Trophoblast cell (in vitro differentiated cells and primary cell): ENCODE measurements at regions not wholly inside any gene's neighbourhood (a gene's known extent, or its start where the extent isn't known, plus 50 kb on each side); places are given as distances from the start of the nearest gene placed in this dataset.

Experiments used
- DNase-seq, 2 donors: peaks; one replicate each; pipeline ENCODE4 v3.0.0-alpha.2; 2016
- H2AFZ ChIP-seq: 2 replicates; pipeline ENCODE4 v1.6.1; 2013; ENCODE audit warnings: low read length, moderate library complexity, mild to moderate bottlenecking; ENCODE audit not compliant: insufficient read depth, poor library complexity
- H2AK5ac ChIP-seq: 2 replicates; pipeline ENCODE4 v1.6.1; 2013; ENCODE audit warnings: mild to moderate bottlenecking, low read length
- H2BK120ac ChIP-seq: 2 replicates; pipeline ENCODE4 v1.6.1; 2013; ENCODE audit warnings: low read length, mild to moderate bottlenecking, moderate library complexity; ENCODE audit not compliant: insufficient read depth, poor library complexity
- H2BK12ac ChIP-seq: 2 replicates; pipeline ENCODE4 v1.6.1; 2013; ENCODE audit warnings: mild to moderate bottlenecking, low read length, moderate library complexity
- H2BK5ac ChIP-seq: 2 replicates; pipeline ENCODE4 v1.6.1; 2013; ENCODE audit warnings: low read length, low read depth, moderate library complexity, mild to moderate bottlenecking; ENCODE audit not compliant: poor library complexity
- H3K14ac ChIP-seq: 2 replicates; pipeline ENCODE4 v1.6.1; 2013; ENCODE audit warnings: mild to moderate bottlenecking, low read length
- H3K18ac ChIP-seq: 2 replicates; pipeline ENCODE4 v1.6.1; 2013; ENCODE audit warnings: mild to moderate bottlenecking, low read length
- H3K23ac ChIP-seq: 2 replicates; pipeline ENCODE4 v1.6.1; 2013; ENCODE audit warnings: low read length
- H3K27ac ChIP-seq: 2 replicates; pipeline ENCODE4 v1.5.1; 2013; ENCODE audit warnings: low read depth, mild to moderate bottlenecking, inconsistent platforms, low read length, moderate library complexity
- H3K27me3 ChIP-seq: 2 replicates; pipeline ENCODE4 v1.6.1; 2013; ENCODE audit warnings: inconsistent platforms, mild to moderate bottlenecking, low read length, moderate library complexity; ENCODE audit not compliant: insufficient read depth
- H3K36me3 ChIP-seq, 2 experiments: 1 replicate in 1 of 2; 2 replicates in 1 of 2; pipeline ENCODE4 v1.6.1; 2013; ENCODE audit warnings: low read length in 2 of 2, mild to moderate bottlenecking in 2 of 2, moderate library complexity in 1 of 2; ENCODE audit not compliant: insufficient read depth in 2 of 2, control insufficient read depth in 1 of 2
- H3K4ac ChIP-seq: 2 replicates; pipeline ENCODE4 v1.6.1; 2013; ENCODE audit warnings: low read depth, mild to moderate bottlenecking, low read length, moderate library complexity
- H3K4me1 ChIP-seq, 2 experiments: 1 replicate in 1 of 2; 2 replicates in 1 of 2; pipeline ENCODE4 v1.6.1; 2013; ENCODE audit warnings: low read length in 2 of 2, mild to moderate bottlenecking in 2 of 2, moderate library complexity in 1 of 2; ENCODE audit not compliant: insufficient read depth in 2 of 2, control insufficient read depth in 1 of 2
- H3K4me2 ChIP-seq: 2 replicates; pipeline ENCODE4 v1.6.1; 2013; ENCODE audit warnings: inconsistent platforms, mild to moderate bottlenecking, low read length, moderate library complexity
- H3K4me3 ChIP-seq: 2 replicates; pipeline ENCODE4 v1.5.1; 2013; ENCODE audit warnings: mild to moderate bottlenecking, low read depth, low read length, inconsistent platforms
- H3K79me1 ChIP-seq: one replicate; pipeline ENCODE4 v1.6.1; 2013; ENCODE audit warnings: low read length
- H3K79me2 ChIP-seq: 2 replicates; pipeline ENCODE4 v1.6.1; 2013; ENCODE audit warnings: low read length, mild to moderate bottlenecking; ENCODE audit not compliant: control insufficient read depth, insufficient read depth, poor library complexity
- H3K9ac ChIP-seq: 2 replicates; pipeline ENCODE4 v1.6.1; 2013; ENCODE audit warnings: mild to moderate bottlenecking, low read length
- H3K9me3 ChIP-seq: 2 replicates; pipeline ENCODE4 v1.6.1; 2013; ENCODE audit warnings: low read depth, mild to moderate bottlenecking, control low read depth, inconsistent platforms, low read length; ENCODE audit not compliant: insufficient read depth
- H4K12ac ChIP-seq: 2 replicates; pipeline ENCODE4 v1.6.1; 2013; ENCODE audit warnings: low read depth, mild to moderate bottlenecking, low read length, moderate library complexity
- H4K8ac ChIP-seq: 2 replicates; pipeline ENCODE4 v1.6.1; 2013; ENCODE audit warnings: low read depth, mild to moderate bottlenecking, low read length, moderate library complexity
- H4K91ac ChIP-seq: one replicate; pipeline ENCODE4 v1.6.1; 2013; ENCODE audit warnings: low read depth, mild to moderate bottlenecking, low read length, moderate library complexity
- WGBS: extraction: QIAGEN DNeasy Blood & Tissue Kit; methylation state at CpG from one replicate; pipeline ENCODE4 v1.1.7; 2013; ENCODE audit warnings: missing lambda C conversion rate; ENCODE audit not compliant: insufficient read length, insufficient coverage; ENCODE audit errors: extremely low coverage; 5-methylcytosine and 5-hydroxymethylcytosine counted together

DNA sequence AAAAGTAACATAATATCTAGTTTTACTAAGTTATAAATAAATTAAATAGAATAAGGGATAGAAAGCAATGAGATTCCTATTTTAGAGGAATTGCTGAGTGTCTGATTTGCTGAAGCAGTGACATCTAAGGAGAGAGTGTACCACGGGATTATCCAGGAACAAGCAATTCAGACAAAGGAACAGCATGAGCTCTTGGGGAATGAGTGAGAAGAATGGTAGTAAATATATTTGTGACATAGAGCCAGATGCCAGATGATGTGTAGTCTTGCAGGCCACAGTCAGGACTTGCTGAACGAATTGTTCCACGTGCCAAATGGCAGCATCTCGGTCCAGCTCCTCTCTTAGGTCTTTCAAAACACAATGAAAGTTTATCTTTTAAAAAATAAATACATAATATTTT is 339.2 kb downstream of the TENT5A start:
- WGBS, result no CpG with 5 or more reads among the region's 4 CpGs
- Histone ChIP-seq H3K36me3 (no peaks in the 10 kb centered on the region), H3K79me1 (no peaks in the 10 kb centered on the region)

GRCh38 chr6:81401970-81402690 is 350.4 kb downstream of the TENT5A start:
- no peak overlapping the region for H3K18ac ChIP-seq
- no peak overlapping the region for H3K23ac ChIP-seq
- H3K36me3 ChIP-seq, result no peaks in the 10 kb centered on the region
- H3K4me3 ChIP-seq, result no peak overlapping the region
- H4K8ac ChIP-seq, result no peak overlapping the region
- H4K91ac ChIP-seq, result no peak overlapping the region
- no peak overlapping the region for H3K4me2 ChIP-seq
- H2AFZ ChIP-seq, result no peak overlapping the region
- H4K12ac ChIP-seq, result no peak overlapping the region
- no peaks in the 10 kb centered on the region for H3K27me3 ChIP-seq
- H3K9ac ChIP-seq, result no peak overlapping the region
- WGBS, result no CpG with 5 or more reads among the region's 3 CpGs
- H2BK12ac ChIP-seq, result no peak overlapping the region
- no peak for DNase-seq
- no peaks in the 10 kb centered on the region for H3K79me1 ChIP-seq
- no peak overlapping the region for H2AK5ac ChIP-seq
- no peak overlapping the region for H3K14ac ChIP-seq
- no peaks in the 10 kb centered on the region for H3K79me2 ChIP-seq
- no peak overlapping the region for H2BK5ac ChIP-seq
- H3K4ac ChIP-seq, result no peak overlapping the region
- no peak overlapping the region for H2BK120ac ChIP-seq
- no peaks in the 10 kb centered on the region for H3K9me3 ChIP-seq
- no peak overlapping the region for H3K27ac ChIP-seq
- no peaks in the 10 kb centered on the region for H3K4me1 ChIP-seq

More for the DNA sequence above, 339.2 kb downstream of the TENT5A start:
- Histone ChIP-seq H3K4me2 (no peak overlapping the region), H4K12ac (no peak overlapping the region), H3K23ac (no peak overlapping the region), H3K79me2 (no peaks in the 10 kb centered on the region), H3K9me3 (no peaks in the 10 kb centered on the region), H3K4ac (no peak overlapping the region), H2BK12ac (no peak overlapping the region), H2AFZ (no peak overlapping the region), H2AK5ac (no peak overlapping the region), H4K8ac (no peak overlapping the region), H4K91ac (no peak overlapping the region), H2BK5ac (no peak overlapping the region), H3K27ac (no peak overlapping the region), H3K4me3 (no peak overlapping the region), H3K4me1 (no peaks in the 10 kb centered on the region), H2BK120ac (no peak overlapping the region), H3K14ac (no peak overlapping the region), H3K18ac (no peak overlapping the region), H3K9ac (no peak overlapping the region), H3K27me3 (no peaks in the 10 kb centered on the region)
- DNase-seq, result no peak

GRCh38 chr6:81396916-81397315 is 355.6 kb downstream of the TENT5A start:
- no peak overlapping the region for H4K12ac ChIP-seq
- H3K27ac ChIP-seq, result no peak overlapping the region
- no peaks in the 10 kb centered on the region for H3K36me3 ChIP-seq
- no peak for DNase-seq
- H3K9me3 ChIP-seq, result peaks cover 5% of the 10 kb centered on the region
- no peak overlapping the region for H3K23ac ChIP-seq
- H3K27me3 ChIP-seq, result no peaks in the 10 kb centered on the region
- no peak overlapping the region for H3K14ac ChIP-seq
- no peaks in the 10 kb centered on the region for H3K79me1 ChIP-seq
- no peak overlapping the region for H2AFZ ChIP-seq
- no peak overlapping the region for H3K18ac ChIP-seq
- H2BK5ac ChIP-seq, result no peak overlapping the region
- no peak overlapping the region for H3K4me3 ChIP-seq
- H3K4me1 ChIP-seq, result no peaks in the 10 kb centered on the region
- H3K4me2 ChIP-seq, result no peak overlapping the region
- no peak overlapping the region for H2BK120ac ChIP-seq
- no peak overlapping the region for H2BK12ac ChIP-seq
- H2AK5ac ChIP-seq, result no peak overlapping the region
- H4K8ac ChIP-seq, result no peak overlapping the region
- no peaks in the 10 kb centered on the region for H3K79me2 ChIP-seq
- H3K9ac ChIP-seq, result no peak overlapping the region
- H4K91ac ChIP-seq, result no peak overlapping the region
- no CpG with 5 or more reads among the region's 2 CpGs for WGBS
- no peak overlapping the region for H3K4ac ChIP-seq

GRCh38 chr6:81387163-81387562 is 365.3 kb downstream of the TENT5A start:
- Histone ChIP-seq H3K79me2 (no peaks in the 10 kb centered on the region), H3K4ac (no peak overlapping the region), H2BK12ac (no peak overlapping the region), H3K23ac (no peak overlapping the region), H3K27ac (no peak overlapping the region), H3K14ac (no peak overlapping the region), H2BK5ac (no peak overlapping the region), H2AK5ac (no peak overlapping the region), H4K12ac (no peak overlapping the region), H2BK120ac (no peak overlapping the region), H3K27me3 (no peaks in the 10 kb centered on the region), H4K91ac (no peak overlapping the region), H3K9me3 (peaks cover 1% of the 10 kb centered on the region), H3K9ac (no peak overlapping the region), H3K4me2 (no peak overlapping the region), H3K36me3 (no peaks in the 10 kb centered on the region), H2AFZ (no peak overlapping the region), H3K4me3 (no peak overlapping the region), H3K79me1 (no peaks in the 10 kb centered on the region), H4K8ac (no peak overlapping the region), H3K4me1 (no peaks in the 10 kb centered on the region), H3K18ac (no peak overlapping the region)
- WGBS, result no CpG with 5 or more reads among the region's 1 CpG
- DNase-seq, result no peak
